ENCODE measurements at regions not wholly inside any gene's neighbourhood (a gene's known extent, or its start where the extent isn't known, plus 50 kb on each side); places are given as distances from the start of the nearest gene placed in this dataset.

GRCh38 chr10:44198096-44198779 is 186.7 kb downstream of the CXCL12 start (continued):
- TF ChIP-seq REST (IDR thresholded peaks at IDR 0.05; ENCODE audit: low read depth, low read length) = no peak

- H4K20me1 ChIP-seq (ENCODE audit: insufficient read depth) = no peaks in the 10 kb centered on the region
- no peak overlapping the region for H2AFZ ChIP-seq (ENCODE audit: low read depth)
- peaks cover 5% of the 10 kb centered on the region for H3F3A ChIP-seq (replicated peaks; ENCODE audit: insufficient read depth)
- 44% methylated on average over 3 of the region's 3 CpGs for WGBS (ENCODE audit: low lambda C conversion rate)
- H3K9ac ChIP-seq = no peak overlapping the region
- no peaks in the 10 kb centered on the region for H3K79me2 ChIP-seq (ENCODE audit: insufficient read depth)
- no peak overlapping the region for H3K4me3 ChIP-seq (ENCODE audit: low read depth in 2 of 2, low read length in 1 of 2)
- no peaks in the 10 kb centered on the region for H3K9me2 ChIP-seq
- H3K4me1 ChIP-seq (ENCODE audit: control insufficient read depth in 1 of 2, insufficient read depth in 2 of 2, low read depth in 1 of 2, low read length in 1 of 2) = peaks cover 0 to 13% of the 10 kb centered on the region in 2 experiments; a peak in 1 of 4 replicates
- no peak overlapping the region for H3K4me2 ChIP-seq
- no peaks in the 10 kb centered on the region for H3K27me3 ChIP-seq (ENCODE audit: insufficient read depth)
- no peaks in the 10 kb centered on the region for H3K36me3 ChIP-seq (replicated peaks in 1 of 2; ENCODE audit: control insufficient read depth in 1 of 2, insufficient read depth in 2 of 2, low read length in 1 of 2)
- ChIA-PET CTCF (no interaction called here), POLR2A (no interaction called here)
- H3K27ac ChIP-seq (ENCODE audit: low read depth in 2 of 2, low read length in 1 of 2) = no peak overlapping the region
- H3K9me3 ChIP-seq = no peaks in the 10 kb centered on the region
- TF ChIP-seq YY1 (IDR thresholded peaks at IDR 0.05; ENCODE audit: low read depth) (no peak), TCF12 (IDR thresholded peaks at IDR 0.05) (no peak), USF2 (IDR thresholded peaks at IDR 0.05; ENCODE audit: borderline replicate concordance, low read depth, low read length) (no peak), RFX5 (IDR thresholded peaks at IDR 0.05; ENCODE audit: low read length) (no peak), JUND (IDR thresholded peaks at IDR 0.05) (no peak), RCOR1 (IDR thresholded peaks at IDR 0.05; ENCODE audit: low read length) (no peak), RAD21 (IDR thresholded peaks at IDR 0.05; ENCODE audit: low read length) (no peak), TAF1 (IDR thresholded peaks at IDR 0.05; ENCODE audit: borderline replicate concordance, low read depth, low read length) (no peak), FOSL2 (IDR thresholded peaks at IDR 0.05; ENCODE audit: borderline replicate concordance, low read depth) (no peak), GABPA (IDR thresholded peaks at IDR 0.05; ENCODE audit: low read depth) (no peak), NRF1 (IDR thresholded peaks at IDR 0.05; ENCODE audit: low read depth, low read length) (no peak), ZBTB33 (IDR thresholded peaks at IDR 0.05; ENCODE audit: borderline replicate concordance, low read depth) (no peak), CTCF (IDR thresholded peaks at IDR 0.05) (no peak), GATA2 (CRISPR knock-in tag; IDR thresholded peaks at IDR 0.05) (no peak), MEF2A (IDR thresholded peaks at IDR 0.05; ENCODE audit: borderline replicate concordance, low read depth) (no peak), MXI1 (IDR thresholded peaks at IDR 0.05; ENCODE audit: low read depth, low read length) (no peak), FOXM1 (IDR thresholded peaks at IDR 0.05; ENCODE audit: low read depth) (no peak)
- DNase-seq = no peak
These were observed 187.3 kb downstream of the CXCL12 start for GRCh38 chr10:44197646-44198045.
